ENCODE measurements at regions not wholly inside any gene's neighbourhood (a gene's known extent, or its start where the extent isn't known, plus 50 kb on each side); places are given as distances from the start of the nearest gene placed in this dataset.
"Not testable (repeated sequence)": the region's sequence is repeated elsewhere in the genome, so short reads cannot be mapped to it uniquely, and the experiment has no call there.

DNA sequence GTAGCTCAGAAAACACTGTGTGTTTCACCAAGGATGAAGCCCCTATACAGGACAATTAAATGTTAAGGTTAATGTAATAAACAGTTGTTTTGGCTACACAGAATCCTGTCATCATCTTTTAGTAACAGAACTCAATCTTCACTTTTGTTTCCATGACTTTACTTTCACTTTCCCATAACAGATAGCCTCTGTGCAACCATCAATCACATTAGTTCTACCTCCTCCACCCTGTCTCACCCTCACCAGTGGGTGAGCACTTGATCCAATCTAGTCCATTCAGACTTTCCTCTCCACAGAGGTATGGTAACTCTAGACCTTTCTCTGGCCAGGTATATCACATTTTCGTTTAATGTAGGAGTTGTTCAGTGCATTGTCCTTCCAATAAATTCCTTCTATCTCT lies 1018.5 kb downstream of the ADGRL2 start:
- no peak for DNase-seq (ENCODE audit: low spot score)

DNA sequence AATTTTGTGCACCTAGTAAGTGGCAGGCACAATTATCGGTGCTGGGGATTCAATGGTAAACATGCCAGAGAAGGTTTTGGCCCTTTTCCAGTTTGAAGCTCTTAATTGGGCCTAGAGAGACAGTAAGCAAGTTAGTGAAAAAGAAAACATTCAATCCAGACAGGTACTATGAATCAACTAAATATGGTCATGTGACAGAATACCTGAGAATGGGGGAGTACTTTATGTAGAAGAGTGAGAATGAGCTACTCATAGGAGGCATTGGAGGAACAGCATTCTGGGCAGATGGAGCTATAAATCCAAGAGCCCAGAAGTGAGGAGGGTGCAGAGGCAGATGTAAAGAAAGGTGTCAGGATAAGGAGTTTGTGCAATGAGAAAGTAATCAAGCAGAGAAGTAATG lies 1017.9 kb downstream of the ADGRL2 start:
- no peak for DNase-seq (ENCODE audit: low spot score)

DNA sequence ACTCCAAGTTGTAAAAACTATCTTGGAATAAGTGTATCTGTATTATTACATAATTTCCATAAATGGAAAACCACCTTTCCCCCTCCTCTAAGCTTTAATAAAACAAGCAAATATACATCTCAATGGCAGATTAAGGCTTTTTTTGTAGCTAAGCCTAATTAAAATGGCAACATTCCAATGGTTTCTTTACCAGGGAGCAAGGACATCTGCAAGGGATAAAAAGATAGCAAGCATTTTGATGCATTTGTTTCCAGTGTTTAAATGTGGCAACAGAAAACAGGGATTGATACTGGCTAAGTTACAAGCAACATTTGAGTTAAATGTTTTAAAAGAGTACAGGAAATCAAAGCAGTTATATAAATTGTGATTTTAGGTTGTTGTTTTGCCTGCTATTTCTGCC lies 1012.7 kb downstream of the ADGRL2 start:
- no peak for DNase-seq (ENCODE audit: low spot score)

DNA sequence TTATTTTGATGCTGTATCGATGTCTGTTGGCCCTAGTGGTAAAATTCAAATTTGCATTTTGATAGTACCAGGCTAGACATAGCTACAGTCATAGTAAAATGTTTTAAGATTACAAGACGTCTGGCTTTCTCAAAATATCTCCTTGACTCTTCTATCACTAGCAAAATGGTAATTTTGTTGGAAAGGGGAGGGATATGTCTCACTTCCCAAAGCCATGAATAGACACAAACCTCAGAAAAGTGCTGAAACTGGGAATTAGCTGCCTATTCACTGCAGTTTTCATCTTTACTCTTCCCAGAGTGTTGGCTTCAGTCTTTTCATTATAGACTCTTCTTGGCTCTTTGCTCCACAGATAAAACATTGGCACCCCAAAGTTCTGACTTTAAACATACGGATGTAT lies 1009.9 kb downstream of the ADGRL2 start:
- no peak for DNase-seq (ENCODE audit: low spot score)

DNA sequence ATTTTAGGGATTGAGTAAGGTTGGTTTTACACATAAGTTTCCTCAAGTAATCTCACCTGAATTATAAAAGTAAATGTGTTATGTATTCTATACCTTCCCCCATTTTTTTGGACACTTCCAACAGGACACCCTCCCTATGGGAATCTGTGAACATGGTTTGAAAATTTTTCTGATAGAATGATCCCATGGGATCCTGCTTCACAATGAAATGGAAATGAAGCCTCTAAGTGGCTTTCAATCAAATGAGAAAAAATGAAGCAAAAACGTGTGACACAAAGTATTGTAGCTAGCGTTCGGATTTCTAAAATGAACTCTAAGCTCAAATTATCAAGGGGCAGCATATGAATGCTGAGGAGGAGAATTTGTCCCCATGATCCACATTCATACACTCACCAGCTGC lies 1006.8 kb downstream of the ADGRL2 start:
- DNase-seq (ENCODE audit: low spot score): no peak

DNA sequence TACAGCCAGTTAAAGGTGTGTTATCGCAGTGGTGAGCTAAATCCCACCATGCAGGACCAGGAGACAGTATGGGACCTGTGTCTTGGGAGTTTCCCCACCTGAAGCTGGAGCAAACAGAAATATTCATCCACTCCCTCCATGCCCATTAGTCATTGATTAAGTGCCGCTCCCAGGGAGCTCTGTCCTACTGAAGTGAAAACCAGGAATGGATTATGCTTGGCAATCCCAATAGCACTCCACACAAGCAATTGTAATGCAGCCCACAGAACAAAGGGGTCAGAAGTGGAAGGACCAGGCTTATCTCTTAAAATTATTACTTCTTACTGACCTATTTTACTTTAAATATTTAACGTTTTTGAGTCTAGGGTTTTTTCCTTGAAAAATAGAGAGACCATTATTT lies 1005.4 kb downstream of the ADGRL2 start:
- DNase-seq (ENCODE audit: low spot score): no peak

DNA sequence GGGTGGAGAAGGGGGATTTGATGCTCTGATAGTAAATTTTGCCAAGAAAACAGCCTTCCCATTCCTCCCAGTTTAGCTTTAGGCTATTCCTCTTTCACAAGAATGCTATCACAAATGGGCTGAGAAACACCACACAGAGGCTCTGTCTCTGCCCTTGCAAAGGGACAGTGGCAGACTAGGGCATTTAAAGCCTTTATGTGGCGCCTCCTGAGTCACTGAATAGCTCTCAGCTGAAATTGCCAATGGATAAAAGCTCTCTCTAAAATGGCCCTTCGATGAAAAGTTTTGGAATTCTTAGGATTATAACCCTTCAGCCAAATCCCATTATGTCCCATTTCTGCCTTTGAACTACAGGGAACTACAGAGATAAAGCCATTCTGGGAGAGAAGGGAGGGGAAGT lies 1000.4 kb downstream of the ADGRL2 start:
- DNase-seq (ENCODE audit: low spot score): no peak

DNA sequence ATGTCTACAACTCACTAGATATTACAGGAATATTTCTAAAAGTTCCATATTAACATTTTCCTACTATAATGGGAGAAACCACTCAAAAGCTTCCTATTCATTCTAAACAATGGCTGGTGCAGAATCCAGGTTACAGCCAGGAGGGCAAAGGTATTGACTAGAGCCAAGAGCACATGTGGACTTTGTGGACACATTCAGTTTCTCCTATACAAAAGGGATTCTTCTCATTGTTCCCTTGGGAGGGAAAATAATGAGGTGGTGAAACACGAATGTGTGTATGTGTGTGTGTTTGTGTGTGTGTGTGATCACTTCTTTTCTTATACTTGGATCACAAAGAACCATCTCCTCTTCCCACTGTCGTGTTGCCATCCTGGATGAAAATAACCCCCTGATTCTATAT lies 1000.0 kb downstream of the ADGRL2 start:
- no peak for DNase-seq (ENCODE audit: low spot score)

DNA sequence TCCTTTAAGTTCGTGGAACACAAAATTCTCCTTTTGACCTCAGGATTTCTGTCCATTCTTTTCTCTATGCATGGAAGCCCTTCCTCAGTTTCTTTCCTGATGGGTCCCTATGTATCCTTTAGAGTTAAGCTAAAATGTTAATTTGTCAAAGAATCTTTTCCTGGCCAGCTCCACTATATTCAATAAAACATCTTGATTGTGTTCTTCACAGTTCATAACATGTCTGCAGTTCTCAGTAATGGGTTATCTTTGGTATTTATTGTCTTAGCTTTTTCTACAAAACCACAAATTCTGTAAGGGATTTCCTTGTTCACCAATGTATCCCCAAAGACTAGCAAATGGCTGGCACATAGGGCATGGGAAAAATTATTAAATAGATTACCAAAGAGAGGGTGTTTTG lies 998.5 kb downstream of the ADGRL2 start:
- no peak for DNase-seq (ENCODE audit: low spot score)

DNA sequence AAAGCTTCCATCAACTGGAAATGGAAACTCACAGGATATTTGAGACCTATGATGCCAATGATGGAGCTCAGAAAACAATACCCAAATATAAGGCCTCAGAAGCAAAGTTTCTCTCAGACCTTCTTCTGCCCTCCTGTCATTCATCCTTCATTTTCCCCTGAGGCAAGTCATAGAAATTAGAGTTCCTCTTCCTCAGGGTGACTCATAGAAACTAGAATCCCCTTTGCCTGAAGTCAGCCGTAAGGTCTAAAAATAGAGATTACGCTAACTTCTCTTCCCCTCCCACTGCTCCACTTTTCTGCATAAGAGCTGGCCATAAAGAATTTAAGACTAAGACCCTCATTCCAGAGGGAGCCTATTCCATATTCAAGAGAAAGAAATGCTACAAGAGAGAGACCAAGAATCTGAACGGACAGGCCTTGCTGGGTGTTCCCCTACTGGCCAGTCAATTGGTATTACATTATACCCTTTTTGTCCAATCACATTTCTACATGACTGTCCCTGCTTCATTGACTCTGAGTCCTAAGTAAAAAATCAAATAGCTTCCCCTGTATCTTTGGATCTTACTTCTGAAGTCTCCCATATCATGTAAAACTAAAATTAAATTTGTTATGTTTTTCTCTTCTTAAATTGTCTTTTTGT lies 994.9 kb downstream of the ADGRL2 start:
- DNase-seq (ENCODE audit: low spot score): no peak

DNA sequence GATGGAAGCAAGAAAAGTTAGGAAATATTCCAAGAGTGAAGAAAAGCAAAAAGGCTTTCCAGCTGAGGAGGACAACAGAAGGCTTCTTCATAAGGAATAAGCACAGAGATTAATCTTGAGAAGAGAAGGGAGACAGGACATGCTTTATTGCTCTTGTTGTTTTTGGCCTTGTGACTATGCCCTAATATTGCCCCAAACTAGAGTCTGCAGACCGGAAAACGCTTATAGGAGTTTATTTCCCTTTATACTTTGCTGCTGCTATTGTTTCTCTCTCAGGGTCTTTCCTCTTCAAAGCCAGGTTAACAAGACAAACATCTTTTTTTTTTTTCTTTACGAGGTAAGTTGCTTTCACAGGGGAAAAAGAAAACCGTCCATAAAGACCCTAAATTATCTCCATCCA lies 991.4 kb downstream of the ADGRL2 start:
- no peak for DNase-seq (ENCODE audit: low spot score)

DNA sequence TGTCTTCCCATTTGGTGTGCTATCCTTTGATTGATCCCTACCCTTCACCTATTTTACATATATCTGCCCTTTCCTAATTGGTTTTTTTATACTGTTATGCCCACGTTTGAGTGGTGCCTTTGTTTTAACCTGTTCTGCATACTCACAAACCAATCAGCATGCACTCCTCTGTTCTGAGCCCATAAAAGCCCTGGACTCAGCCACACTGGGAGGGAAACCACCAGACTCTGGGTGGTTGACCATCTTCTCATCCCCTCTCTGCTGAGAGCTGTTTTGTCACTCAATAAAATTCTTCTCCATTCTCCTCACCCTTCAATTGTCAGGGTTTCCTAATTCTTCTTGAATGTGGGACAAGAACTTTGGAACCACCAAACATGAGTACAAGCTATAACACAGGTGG lies 989.8 kb downstream of the ADGRL2 start:
- DNase-seq (ENCODE audit: low spot score): no peak

DNA sequence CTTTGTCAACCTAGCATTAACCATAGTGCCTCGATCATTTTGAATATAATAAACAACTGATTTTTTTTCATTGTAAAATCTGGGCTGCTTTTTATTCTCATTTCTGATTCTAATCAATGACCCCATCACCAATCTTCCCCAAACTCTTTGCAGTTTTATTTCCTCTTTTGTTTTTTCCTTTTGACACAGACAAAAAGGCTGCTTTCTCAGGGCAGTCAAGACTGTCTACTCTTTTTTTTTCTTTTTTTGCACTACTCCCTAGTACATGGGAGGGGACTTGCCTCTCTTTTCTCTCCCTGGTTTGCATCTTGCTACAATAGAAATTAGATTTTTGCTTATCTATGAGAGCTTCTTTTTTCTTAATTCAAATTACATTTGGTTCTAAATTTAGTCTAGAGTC lies 987.9 kb downstream of the ADGRL2 start:
- DNase-seq (ENCODE audit: low spot score): no peak

DNA sequence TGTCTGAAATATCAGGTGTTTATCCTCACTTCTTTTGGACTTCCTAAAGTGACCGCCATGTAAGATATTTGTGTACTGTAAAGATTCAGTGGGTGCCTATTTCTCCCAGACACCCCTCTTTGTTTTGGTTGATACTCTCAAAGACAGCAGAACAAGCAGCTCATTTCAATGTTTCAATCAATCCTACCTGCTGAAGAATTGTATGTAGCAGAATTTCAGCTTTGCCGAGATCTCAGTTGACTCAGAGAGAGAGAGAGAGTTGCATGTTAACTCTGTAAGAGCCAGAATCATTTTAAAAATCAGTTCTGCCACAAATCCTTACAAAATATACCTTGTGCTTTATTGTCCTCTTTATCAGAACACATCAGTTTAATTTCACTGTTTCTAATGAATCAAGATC lies 987.3 kb downstream of the ADGRL2 start:
- DNase-seq (ENCODE audit: low spot score): no peak

DNA sequence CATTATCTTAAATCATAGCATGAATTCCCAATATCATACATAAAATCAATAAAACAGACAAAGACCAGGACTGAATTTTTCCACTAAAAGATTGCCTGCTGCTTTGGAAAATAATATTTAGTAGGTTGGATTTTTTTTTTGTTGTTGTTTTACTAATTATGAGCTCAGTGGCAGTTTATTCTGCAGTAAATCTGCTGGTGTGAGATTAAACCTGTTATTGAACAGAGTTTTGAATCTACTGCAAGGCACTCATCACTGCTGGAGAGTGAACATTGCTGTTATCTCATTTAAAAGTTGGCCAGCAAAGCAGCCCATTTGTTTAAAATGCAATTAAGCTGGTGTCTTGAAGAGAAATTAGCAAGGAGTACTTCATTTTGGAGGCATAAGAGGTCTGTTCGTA lies 986.1 kb downstream of the ADGRL2 start:
- DNase-seq (ENCODE audit: low spot score): no peak

DNA sequence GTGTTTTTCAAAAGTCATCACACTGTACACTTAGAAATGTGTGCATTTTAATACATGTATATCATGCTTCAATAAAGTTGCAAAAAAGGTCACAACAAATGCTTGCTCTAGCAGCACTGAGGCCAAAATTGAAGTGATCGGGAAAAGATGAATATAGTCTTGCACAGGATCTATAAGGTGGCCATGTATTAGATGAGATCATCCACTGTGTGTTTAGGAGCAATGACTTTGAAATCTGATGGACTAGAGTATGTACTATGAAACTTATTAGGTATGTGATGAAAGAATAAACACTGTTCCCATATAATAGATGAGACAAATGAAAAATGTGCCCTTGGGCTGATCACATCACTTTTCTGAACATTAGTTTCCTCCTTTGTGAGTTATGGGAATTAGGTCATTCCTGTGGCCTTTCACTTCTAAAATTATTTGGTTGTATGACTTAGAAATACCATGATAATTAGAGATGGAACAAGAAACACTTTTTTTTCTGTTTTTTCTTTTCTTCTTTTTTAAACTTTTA lies 984.6 kb downstream of the ADGRL2 start:
- no peak for DNase-seq (ENCODE audit: low spot score)

DNA sequence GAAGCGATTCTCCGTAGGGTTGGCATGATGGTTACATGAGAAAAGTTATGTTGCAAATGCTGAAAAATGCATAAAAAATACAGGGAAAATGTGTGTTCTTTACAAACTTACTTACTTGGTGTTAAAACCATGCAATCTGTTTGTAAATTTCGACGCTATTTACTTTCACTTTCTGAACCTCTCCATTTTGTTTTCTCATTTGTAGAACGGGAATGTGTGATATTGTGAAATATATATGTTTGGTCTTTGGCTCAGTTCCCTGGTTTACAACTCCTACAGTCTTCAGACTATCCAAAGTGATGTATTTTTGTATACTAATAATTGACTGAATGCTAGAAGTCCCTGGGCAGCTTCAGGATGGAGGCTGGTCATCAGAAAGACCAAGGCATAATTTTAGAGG lies 982.3 kb downstream of the ADGRL2 start:
- DNase-seq (ENCODE audit: low spot score): no peak

DNA sequence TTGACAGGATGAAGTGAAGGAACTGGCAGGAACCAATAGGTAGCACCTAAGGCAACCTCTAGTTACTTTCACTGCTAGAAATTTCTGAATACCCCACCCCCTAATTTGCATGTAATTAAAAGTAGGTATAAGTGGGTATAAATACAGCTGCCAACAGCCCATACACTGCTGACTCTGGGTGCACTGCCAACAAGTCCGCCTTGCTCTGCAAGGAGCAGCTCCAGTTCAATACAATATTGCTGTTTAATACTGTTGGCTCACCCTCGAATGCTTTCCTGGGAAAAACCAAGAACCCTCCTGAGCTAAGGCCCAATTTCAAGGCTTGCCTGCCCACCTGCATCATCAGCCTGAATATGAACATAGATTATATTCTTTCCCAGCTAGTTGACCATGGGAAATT lies 981.9 kb downstream of the ADGRL2 start:
- no peak for DNase-seq (ENCODE audit: low spot score)

DNA sequence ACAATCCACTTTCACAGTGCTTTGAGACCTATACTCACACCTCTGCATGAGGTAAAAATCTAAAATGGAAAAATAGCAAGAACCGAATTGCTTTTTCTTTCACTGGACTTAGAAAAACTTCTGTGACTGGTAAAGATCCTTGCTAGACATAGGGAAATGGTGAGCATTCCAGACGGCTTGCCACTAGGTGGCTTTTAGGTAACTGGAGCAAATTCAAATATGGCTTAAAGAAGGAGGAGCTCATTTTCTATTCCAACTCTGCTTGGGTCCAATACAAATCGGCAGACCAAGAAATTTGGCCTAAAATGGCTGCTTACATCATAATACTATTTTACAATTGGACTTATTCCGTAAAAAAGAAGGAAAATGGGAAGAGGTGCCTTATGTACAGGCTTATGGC lies 977.9 kb downstream of the ADGRL2 start:
- no peak for DNase-seq (ENCODE audit: low spot score)

DNA sequence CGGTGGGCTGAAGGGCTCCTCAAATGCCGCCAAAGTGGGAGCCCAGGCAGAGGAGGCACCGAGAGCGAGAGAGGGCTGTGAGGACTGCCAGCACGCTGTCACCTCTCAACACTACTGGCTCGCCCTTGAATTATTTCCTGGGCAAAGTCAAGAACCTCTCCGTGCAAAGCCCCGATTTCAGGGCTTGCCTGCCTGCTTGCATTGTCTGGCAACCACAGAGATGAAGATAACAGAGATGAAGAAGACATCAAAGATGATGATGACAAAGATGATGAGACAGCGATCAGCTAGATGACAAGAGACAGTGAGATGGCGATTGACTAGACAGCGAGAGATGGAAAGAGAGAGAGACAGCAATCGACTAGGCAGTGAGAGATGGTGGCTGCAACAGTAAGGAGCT lies 976.5 kb downstream of the ADGRL2 start:
- no peak for DNase-seq (ENCODE audit: low spot score)

DNA sequence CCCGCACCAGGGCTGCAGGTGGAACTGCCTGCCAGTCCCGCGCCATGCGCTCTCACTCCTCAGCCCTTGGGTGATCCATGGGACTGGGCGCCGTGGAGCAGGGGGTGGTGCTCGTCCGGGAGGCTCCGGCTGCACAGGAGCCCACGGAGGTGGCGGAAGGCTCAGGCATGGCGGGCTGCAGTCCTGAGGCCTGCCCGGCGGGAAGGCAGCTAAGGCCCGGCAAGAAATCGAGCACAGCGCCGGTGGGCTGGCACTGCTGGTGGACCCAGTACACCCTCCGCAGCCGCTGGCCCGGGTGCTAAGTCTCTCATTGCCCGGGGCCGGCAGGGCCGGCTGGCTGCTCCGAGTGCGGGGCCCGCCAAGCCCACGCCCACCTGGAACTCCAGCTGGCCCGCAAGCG lies 976.0 kb downstream of the ADGRL2 start:
- DNase-seq (ENCODE audit: low spot score): not testable (repeated sequence)

DNA sequence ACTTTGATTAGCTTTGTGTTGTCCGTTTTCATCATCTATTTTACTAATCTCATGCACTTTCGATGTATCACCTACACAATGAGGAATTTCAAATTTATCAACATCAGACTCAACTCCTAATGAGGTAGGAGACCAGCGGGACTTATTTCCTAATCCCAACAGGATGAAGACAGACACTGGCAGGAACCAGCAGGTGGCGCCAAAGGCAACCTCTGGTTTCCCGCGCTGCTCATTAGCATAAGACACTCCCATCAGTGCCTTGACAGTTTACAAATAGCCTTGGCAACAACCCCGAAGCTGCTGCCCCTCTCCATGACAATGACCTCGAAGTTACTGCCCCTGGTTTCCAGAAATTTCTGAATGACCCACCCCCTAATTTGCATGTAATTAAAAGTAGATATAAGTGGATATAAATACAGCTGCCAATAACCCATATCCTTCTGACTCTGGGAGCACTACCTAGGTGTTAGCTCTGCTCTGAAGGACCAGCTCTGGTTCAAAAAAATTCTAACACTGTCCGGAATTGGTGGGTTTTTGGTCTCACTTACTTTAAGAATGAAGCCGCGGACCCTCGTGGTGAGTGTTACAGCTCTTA lies 974.8 kb downstream of the ADGRL2 start:
- DNase-seq (ENCODE audit: low spot score): peak; percentile 31

DNA sequence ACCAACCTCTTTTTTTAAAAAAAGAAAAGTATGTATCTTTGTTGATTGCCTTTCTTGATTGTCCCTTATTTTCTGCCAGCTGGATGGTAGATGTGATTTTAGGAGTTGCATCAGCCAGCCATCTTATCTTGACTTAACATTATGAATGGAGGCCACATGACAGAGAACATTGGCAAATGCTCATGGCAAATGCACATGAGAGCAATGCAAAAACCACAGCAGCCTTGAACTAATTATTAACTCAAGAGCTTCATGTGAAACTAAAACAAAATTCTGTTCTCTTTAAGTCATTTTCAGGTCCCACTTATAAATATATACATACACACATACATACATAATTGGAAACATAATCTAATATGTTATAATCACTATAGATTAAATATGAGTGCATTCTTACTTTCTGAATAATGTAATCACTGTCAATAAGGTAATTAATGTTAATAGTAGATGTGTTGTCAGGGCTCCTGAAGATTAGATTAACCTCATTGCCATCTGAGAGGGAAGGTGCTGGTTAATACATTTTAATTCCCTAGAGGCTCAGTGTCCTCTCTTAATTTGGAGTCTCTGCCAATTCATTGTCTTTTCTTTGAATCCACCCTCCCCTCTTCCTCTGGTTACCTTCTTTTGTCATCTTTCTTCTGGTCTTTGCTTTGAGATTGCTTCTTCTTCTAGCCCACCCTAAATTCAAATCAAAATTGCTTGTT lies 962.2 kb downstream of the ADGRL2 start:
- no peak for DNase-seq (ENCODE audit: low spot score)

DNA sequence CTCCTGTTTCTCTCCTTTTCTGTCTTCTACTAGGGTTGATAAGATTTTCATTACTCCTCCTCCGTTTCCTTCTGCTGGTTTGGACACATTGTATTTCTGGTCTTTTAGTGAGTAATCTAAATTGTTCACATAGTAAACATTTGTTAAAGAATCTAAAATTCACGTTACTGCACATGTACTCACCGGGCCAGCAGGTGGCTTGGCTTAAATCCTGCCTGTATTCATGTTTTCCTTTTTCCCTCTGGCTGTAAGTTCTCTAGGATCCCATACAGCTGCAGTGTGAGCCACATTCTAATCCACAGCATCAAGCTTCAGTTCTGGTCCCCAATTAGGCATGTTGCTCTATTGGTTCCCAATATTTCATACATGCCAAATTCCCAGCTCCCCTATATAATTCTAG lies 958.3 kb downstream of the ADGRL2 start:
- no peak for DNase-seq (ENCODE audit: low spot score)

Data from putamen (tissue), 1 donor.